ENCODE measurements at regions not wholly inside any gene's neighbourhood (a gene's known extent, or its start where the extent isn't known, plus 50 kb on each side); places are given as distances from the start of the nearest gene placed in this dataset.

DNA sequence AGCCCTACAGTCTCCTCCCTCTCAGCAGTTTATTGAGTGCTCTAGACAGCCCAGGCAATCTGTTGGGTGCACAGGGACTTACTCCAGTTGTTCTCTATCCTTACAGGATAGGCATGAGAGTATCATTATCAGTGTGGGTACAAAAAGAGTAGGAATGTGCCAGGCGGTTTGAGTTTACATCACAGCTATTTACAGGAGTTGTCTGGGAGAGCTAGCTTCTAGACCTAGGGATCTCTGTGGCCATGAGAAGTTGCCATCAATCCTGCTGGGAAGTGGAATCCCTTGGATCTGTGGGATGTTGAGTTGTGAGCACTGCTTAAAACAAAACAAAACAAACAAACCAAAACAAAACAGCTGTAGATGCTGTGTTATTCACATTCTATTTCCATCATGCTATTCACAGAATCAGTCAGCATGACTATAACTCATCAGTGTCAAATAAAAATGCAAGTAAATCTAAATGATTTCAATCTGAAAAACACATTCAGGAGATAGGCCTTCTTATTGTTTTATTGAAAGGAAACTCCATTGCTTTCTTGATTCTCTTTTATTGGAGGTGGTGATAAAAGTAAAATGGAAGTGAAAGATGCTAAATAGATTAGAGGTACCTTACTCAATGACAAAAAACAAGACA is 552.4 kb upstream of the ZNF608 start:
- TF ChIP-seq, protein P1, sequence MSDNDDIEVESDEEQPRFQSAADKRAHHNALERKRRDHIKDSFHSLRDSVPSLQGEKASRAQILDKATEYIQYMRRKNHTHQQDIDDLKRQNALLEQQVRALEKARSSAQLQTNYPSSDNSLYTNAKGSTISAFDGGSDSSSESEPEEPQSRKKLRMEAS (IDR thresholded peaks at IDR 0.05) = no peak
- TF ChIP-seq TCF12 (IDR thresholded peaks at IDR 0.05; ENCODE audit: low read depth) (no peak), CREB1 (IDR thresholded peaks at IDR 0.05; ENCODE audit: low read depth) (no peak), RAD21 (IDR thresholded peaks at IDR 0.05; ENCODE audit: low read depth) (no peak), EP300 (IDR thresholded peaks at IDR 0.05; ENCODE audit: borderline replicate concordance) (no peak)
- TF ChIP-seq, protein P2, sequence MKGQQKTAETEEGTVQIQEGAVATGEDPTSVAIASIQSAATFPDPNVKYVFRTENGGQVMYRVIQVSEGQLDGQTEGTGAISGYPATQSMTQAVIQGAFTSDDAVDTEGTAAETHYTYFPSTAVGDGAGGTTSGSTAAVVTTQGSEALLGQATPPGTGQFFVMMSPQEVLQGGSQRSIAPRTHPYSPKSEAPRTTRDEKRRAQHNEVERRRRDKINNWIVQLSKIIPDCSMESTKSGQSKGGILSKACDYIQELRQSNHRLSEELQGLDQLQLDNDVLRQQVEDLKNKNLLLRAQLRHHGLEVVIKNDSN (IDR thresholded peaks at IDR 0.05) = no peak
- TF ChIP-seq, protein P3, sequence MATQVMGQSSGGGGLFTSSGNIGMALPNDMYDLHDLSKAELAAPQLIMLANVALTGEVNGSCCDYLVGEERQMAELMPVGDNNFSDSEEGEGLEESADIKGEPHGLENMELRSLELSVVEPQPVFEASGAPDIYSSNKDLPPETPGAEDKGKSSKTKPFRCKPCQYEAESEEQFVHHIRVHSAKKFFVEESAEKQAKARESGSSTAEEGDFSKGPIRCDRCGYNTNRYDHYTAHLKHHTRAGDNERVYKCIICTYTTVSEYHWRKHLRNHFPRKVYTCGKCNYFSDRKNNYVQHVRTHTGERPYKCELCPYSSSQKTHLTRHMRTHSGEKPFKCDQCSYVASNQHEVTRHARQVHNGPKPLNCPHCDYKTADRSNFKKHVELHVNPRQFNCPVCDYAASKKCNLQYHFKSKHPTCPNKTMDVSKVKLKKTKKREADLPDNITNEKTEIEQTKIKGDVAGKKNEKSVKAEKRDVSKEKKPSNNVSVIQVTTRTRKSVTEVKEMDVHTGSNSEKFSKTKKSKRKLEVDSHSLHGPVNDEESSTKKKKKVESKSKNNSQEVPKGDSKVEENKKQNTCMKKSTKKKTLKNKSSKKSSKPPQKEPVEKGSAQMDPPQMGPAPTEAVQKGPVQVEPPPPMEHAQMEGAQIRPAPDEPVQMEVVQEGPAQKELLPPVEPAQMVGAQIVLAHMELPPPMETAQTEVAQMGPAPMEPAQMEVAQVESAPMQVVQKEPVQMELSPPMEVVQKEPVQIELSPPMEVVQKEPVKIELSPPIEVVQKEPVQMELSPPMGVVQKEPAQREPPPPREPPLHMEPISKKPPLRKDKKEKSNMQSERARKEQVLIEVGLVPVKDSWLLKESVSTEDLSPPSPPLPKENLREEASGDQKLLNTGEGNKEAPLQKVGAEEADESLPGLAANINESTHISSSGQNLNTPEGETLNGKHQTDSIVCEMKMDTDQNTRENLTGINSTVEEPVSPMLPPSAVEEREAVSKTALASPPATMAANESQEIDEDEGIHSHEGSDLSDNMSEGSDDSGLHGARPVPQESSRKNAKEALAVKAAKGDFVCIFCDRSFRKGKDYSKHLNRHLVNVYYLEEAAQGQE (IDR thresholded peaks at IDR 0.05; ENCODE audit: low read depth) = no peak
